ENCODE measurements at regions not wholly inside any gene's neighbourhood (a gene's known extent, or its start where the extent isn't known, plus 50 kb on each side); places are given as distances from the start of the nearest gene placed in this dataset.
A peak's percentile ranks its signal among the peaks of the same experiment; 100 is the strongest.

GRCh38 chr12:115438314-115438713 is 754.3 kb upstream of the TBX3 start:
- peaks cover 1% of the 10 kb centered on the region for H3K4me1 Mint-ChIP-seq
- H3K27ac Mint-ChIP-seq = no peak overlapping the region

DNA sequence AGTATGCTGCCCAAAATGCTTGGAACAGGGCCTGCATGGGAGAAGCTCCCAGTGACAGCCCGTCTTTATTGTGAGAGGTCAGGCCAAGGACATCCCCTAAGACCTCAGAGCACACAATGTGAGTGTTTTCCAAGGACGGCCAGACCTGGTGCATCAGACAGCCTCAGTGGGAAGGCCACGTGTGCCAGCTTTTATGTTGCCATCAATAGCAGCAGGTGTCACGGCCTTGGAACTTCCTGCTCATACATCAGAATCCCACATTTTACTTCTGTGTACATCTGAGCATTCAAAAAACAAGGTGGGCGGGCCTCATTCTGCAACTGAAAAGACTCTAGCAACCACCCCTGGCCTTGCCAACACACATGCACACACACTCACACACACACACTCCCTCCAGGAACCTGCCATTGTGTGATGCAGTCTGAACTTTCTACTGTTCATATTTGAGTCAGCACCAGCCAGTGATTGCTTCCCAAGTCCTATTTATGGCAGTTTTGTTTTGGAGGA is 753.1 kb upstream of the TBX3 start:
- H3K4me3 Mint-ChIP-seq = no peak overlapping the region
- DNase-seq = no peak
- H3K27ac Mint-ChIP-seq = no peak overlapping the region
- H3K27me3 Mint-ChIP-seq (ENCODE audit: low read depth, poor library complexity) = peaks cover 25% of the 10 kb centered on the region
- H3K9me3 Mint-ChIP-seq = no peaks in the 10 kb centered on the region
- peaks cover 8% of the 10 kb centered on the region for H3K4me1 Mint-ChIP-seq
- no peaks in the 10 kb centered on the region for H3K36me3 Mint-ChIP-seq (ENCODE audit: low read depth)
- no peak for TF ChIP-seq CTCF (IDR thresholded peaks at IDR 0.05)

More at GRCh38 chr12:115438314-115438713, 754.3 kb upstream of the TBX3 start:
- H3K36me3 Mint-ChIP-seq (ENCODE audit: low read depth) = no peaks in the 10 kb centered on the region
- H3K9me3 Mint-ChIP-seq = no peaks in the 10 kb centered on the region
- no peak for DNase-seq
- H3K4me3 Mint-ChIP-seq = no peak overlapping the region
- peaks cover 35% of the 10 kb centered on the region for H3K27me3 Mint-ChIP-seq (ENCODE audit: low read depth, poor library complexity)
- no peak for TF ChIP-seq CTCF (IDR thresholded peaks at IDR 0.05)

DNA sequence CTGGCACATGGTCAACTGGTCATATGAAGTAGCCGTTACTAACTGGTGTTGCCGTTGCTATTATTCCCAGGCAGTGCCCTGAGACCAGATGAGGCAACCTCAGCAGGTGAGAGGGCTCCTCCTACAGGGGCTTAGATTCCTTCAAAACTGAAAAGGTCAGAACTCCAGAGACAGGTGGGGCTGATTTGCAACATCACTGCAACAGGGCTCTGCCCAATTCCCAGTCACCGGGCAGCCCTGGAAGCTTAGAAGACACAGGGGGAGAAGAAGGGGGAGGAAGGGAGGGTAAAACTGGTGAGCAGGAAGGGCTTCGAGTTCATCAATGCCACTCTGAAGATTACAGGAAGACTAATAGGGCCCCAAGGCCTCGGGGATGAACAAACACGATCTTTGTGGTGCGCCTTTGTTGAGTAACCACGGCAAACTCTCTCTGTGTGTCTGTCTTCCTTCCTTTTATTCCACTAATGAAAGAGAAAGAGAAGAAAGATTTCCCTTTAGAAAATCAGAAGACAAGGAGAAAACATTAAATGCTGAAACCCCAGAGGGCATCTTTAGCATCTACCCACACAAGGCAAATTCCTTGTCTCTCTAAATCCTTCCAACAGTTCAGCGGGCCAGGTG is 749.1 kb upstream of the TBX3 start:
- Mint-ChIP-seq H3K27me3 (ENCODE audit: low read depth, poor library complexity) (peaks cover 22% of the 10 kb centered on the region), H3K36me3 (ENCODE audit: low read depth) (no peaks in the 10 kb centered on the region), H3K9me3 (peaks cover 3% of the 10 kb centered on the region), H3K4me3 (no peak overlapping the region), H3K4me1 (peaks cover 8% of the 10 kb centered on the region), H3K27ac (no peak overlapping the region)
- TF ChIP-seq CTCF (IDR thresholded peaks at IDR 0.05) = no peak
- no peak for DNase-seq

DNA sequence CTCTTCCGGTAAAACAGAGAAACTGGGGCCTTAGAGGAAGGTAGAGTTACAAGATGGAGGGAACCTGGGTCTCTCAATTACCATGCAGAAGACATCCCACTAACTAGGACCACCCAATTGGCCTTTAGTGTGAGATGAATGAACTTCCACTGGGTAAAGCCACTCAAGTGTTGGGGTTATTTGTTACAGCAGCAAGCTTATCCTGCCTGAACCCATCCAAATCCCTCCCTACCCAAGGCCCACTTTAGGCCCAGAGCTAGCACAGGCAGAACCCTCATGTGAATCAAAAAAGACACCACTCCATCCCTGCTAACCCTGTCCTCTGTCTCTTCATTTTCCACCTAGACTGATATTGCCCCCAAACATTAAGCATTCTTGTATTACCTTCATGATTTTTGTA is 746.7 kb upstream of the TBX3 start:
- H3K27me3 Mint-ChIP-seq (ENCODE audit: low read depth, poor library complexity) = peaks cover 25% of the 10 kb centered on the region
- no peak for TF ChIP-seq CTCF (IDR thresholded peaks at IDR 0.05)
- DNase-seq = no peak
- peaks cover 8% of the 10 kb centered on the region for H3K4me1 Mint-ChIP-seq
- no peak overlapping the region for H3K4me3 Mint-ChIP-seq
- no peaks in the 10 kb centered on the region for H3K36me3 Mint-ChIP-seq (ENCODE audit: low read depth)
- H3K27ac Mint-ChIP-seq = no peak overlapping the region
- peaks cover 3% of the 10 kb centered on the region for H3K9me3 Mint-ChIP-seq

- Mint-ChIP-seq H3K9me3 (peaks cover 3% of the 10 kb centered on the region), H3K27ac (peak overlapping the region; percentile 40), H3K27me3 (ENCODE audit: low read depth, poor library complexity) (peaks cover 25% of the 10 kb centered on the region), H3K4me1 (peaks cover 7% of the 10 kb centered on the region), H3K4me3 (no peak overlapping the region), H3K36me3 (ENCODE audit: low read depth) (no peaks in the 10 kb centered on the region)
- TF ChIP-seq CTCF (IDR thresholded peaks at IDR 0.05) = no peak
- DNase-seq = no peak
Observed at GRCh38 chr12:115426732-115427131, 742.8 kb upstream of the TBX3 start.

GRCh38 chr12:115424003-115424402 is 740.0 kb upstream of the TBX3 start:
- Mint-ChIP-seq H3K9me3 (no peaks in the 10 kb centered on the region), H3K4me1 (peaks cover 7% of the 10 kb centered on the region), H3K4me3 (no peak overlapping the region), H3K36me3 (ENCODE audit: low read depth) (no peaks in the 10 kb centered on the region), H3K27me3 (ENCODE audit: low read depth, poor library complexity) (peaks cover 27% of the 10 kb centered on the region), H3K27ac (no peak overlapping the region)
- no peak for TF ChIP-seq CTCF (IDR thresholded peaks at IDR 0.05)
- no peak for DNase-seq

Data from nephron progenitor cell (in vitro differentiated cells).